NOMO-1 (cell line): ENCODE measurements at regions not wholly inside any gene's neighbourhood (a gene's known extent, or its start where the extent isn't known, plus 50 kb on each side); places are given as distances from the start of the nearest gene placed in this dataset.

Experiments
- DNase-seq, 2 experiments: peaks; one replicate each; lab custom pipeline; 2025; ENCODE audit not compliant: unreplicated experiment in 2 of 2; lab: John Stamatoyannopoulos, UW

- peak; percentile 77 to 87 for DNase-seq
Measured at GRCh38 chr2:150911766-150912280, 349.8 kb downstream of the RBM43 start.

DNA sequence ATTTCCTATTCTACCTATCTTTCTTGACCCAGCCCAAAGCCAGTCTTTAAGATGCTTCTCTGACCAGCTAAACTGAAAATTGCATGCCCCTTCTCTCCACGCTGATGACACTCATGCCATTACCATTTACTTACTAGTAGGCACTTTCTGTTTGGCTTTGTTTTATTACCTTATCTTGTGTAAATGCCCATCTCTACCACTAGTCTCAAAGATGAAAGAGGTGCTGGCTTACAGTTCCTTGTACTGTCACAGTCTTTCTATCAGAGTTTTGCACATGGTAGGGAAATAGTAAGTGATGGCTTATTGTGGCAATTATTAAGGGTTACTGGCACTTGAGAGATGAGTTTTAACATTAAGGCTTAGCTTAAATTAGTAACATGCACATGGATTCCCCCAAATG, 352.1 kb downstream of the RBM43 start:
- DNase-seq, result no peak

- DNase-seq, result no peak
Measured at GRCh38 chr2:150909090-150909489, 352.6 kb downstream of the RBM43 start.

DNA sequence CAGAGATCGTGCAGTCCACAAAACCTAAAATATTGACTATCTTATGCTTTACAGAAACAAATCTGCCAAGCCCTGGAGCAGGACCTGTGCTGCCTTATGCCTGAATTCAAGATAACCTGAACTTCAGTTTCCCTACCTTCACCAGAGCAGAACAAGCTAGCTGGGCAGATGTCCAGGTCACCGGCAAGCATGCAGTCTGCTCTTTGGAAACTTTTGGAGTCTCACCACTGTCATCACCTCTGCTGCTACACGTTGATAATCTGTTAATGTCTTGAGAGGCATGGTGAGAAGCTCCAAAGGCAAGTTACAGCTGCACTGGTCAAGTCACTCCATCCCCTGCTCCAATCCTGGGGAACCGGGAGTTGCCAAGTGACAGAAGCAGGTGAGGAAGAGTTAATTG, 354.2 kb downstream of the RBM43 start:
- no peak for DNase-seq

GRCh38 chr2:150903461-150903860, 358.2 kb downstream of the RBM43 start:
- DNase-seq, result no peak

- DNase-seq, result no peak
Measured at GRCh38 chr2:150903055-150903454, 358.6 kb downstream of the RBM43 start.

- no peak for DNase-seq
Measured at GRCh38 chr2:150900913-150901312, 360.8 kb downstream of the RBM43 start.

DNA sequence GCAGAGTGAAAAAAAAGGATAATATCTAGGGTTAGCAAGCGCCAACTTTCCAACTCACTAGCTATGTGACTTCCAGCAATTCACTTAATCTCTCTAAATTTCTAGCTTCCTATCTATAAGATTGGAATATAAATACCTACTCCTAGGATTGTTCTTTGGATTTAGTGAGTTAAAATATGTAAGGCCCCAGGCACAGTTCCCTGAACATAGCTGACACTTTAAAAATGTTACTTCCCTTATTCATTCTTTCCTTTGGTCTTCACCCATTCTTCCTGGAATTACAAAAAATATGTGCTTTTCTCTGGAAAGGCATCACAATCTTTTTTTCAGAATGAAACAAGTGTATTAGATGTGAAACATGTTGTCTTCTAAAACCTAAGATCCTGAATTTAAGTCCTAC, 365.7 kb downstream of the RBM43 start:
- no peak for DNase-seq

- DNase-seq, result no peak
Measured at GRCh38 chr2:150889141-150889540, 372.5 kb downstream of the RBM43 start.

DNA sequence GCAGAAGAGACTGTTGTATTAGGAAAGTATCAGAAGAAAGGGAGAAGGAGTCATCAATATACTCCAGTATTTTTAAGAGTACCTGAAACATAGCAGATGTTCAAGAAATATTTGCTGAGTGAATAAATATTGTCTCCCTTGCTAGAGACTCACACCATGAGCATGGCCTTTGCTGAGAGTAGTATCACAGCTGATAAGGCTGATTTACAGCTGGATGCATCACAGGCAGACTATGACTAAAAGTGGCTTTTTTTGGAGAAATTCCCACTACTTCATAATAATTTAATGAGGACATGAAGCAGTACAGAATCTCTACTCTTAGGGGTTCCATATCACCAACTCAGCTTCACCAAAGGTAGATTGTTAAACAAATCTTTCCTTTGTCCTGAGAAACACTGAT, 373.3 kb downstream of the RBM43 start:
- DNase-seq, result no peak

DNA sequence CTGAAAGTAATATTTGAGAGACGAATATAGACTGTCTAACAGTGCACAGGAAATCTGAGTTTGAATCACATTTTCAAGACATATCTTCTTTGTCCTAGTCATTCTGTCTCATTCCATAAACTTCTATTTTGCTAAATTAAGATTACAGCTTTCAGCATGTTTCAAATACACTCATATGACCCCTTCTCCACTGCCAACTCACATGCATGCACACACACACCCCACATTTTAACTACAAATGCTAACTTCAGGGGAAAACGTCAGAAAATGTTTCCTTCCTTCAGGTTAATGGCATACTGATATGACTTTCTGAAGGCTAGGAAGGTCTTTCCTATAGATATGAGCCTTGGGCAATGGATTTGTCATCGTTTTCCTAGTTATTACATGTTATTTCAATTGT, 373.7 kb downstream of the RBM43 start:
- no peak for DNase-seq

DNA sequence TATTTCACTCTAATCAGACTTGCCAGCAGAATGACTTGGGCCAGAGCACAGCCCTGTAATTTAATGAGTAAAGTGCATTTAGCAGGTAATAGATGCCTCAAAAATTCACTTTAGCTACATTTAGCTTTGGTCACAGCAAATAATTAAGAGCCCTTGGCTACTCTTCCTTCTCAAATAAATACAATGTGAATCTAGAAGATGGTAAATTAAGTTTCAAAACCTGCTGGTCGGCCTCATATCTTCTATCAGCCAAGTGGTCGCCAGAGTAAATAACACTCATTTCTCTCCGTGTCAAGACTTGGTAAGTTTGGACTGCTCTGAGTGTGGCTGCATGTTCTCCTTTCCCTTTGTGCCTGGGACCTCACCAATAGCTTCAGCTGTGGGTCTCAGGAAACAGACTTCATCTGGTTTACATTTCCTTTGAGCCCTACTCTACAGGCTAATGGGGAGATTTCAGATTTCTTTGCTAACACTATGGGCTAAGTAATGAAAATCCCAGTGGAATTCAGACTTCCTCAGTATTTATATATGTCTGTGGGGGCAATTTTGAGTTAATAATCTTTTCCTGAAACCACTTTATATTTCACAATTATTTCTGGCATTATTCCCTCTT, 375.8 kb downstream of the RBM43 start:
- no peak for DNase-seq

DNA sequence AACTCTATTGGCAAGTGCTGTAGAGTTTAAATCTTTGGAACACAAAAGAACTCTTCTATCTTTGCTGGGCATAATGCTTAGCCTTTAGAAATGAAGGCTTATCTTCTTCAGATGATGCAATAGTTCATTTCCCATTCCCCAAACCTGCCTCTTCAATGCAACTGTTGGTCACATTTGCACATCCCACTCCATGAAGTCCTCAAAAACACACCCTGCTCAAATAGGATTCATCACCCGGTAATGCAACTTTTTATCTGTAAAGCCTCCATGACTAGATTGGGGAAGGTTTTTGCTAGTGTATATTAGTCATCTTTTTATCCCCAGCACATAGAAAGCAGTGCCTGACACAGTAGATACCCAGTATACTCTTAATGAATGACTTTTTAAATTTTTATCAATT, 376.4 kb downstream of the RBM43 start:
- no peak for DNase-seq

DNA sequence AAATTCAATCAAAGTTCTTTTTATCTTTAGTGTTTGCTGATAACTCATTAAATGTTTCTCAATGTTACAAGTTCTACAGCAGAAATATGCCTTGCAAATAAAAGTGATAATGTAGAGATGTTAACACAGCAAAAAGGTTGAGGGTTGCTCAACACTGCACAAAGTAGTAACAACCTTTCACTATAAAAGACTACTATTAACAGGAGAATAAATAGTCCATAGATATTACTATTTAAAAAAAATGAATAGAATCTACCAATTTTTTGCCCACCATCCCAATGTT, 378.1 kb downstream of the RBM43 start:
- no peak for DNase-seq

GRCh38 chr2:150882751-150883612, 378.7 kb downstream of the RBM43 start:
- no peak for DNase-seq

- no peak for DNase-seq
Measured at GRCh38 chr2:150880986-150881385, 380.7 kb downstream of the RBM43 start.

GRCh38 chr2:150878356-150878755, 383.3 kb downstream of the RBM43 start:
- DNase-seq, result no peak

- no peak for DNase-seq
Measured at GRCh38 chr2:150876251-150876950, 385.3 kb downstream of the RBM43 start.

- no peak for DNase-seq
Measured at GRCh38 chr2:150873396-150873772, 385.9 kb upstream of the RND3 start.

- no peak for DNase-seq
Measured at GRCh38 chr2:150872756-150873395, 385.4 kb upstream of the RND3 start.

DNA sequence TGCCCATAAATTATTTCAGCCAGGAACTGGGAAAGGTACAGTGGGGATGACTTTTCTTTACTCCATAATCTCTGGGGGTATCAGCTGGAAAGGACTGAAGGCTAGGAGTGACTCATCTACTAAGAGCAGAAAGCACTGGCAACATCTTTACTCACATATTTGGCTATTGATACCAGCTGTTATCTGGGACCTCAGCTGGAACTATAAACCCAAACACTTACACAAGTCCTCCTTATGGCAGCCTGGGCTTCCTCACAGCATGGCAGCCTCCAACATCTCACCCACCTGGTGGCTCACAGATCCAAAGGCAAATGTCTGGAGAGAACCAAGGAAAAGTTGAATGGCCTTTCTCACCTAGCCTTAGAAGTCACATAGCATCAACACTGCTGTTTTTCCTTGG, 379.0 kb upstream of the RND3 start:
- no peak for DNase-seq
